Fibroblast of lung (primary cell): ENCODE measurements at regions not wholly inside any gene's neighbourhood (a gene's known extent, or its start where the extent isn't known, plus 50 kb on each side); places are given as distances from the start of the nearest gene placed in this dataset.
A peak's percentile ranks its signal among the peaks of the same experiment; 100 is the strongest.

ENCODE experiments used
- DNase-seq, 2 donors: peaks; one replicate each; pipeline versions ENCODE4 v3.0.0 to v3.0.0-alpha.2; 2010; ENCODE audit warnings: low read depth in 2 of 2
- H2AFZ ChIP-seq: 2 replicates; pipeline ENCODE4 v1.5.1; 2012; ENCODE audit warnings: low read length, control low read depth, inconsistent platforms
- H3K27ac ChIP-seq: 2 replicates; pipeline ENCODE4 v1.5.1; 2011; ENCODE audit warnings: low read length, control low read depth; ENCODE audit not compliant: insufficient read depth
- H3K27me3 ChIP-seq: 2 replicates; pipeline ENCODE4 v1.5.1; 2011; ENCODE audit warnings: mild to moderate bottlenecking, low read length; ENCODE audit not compliant: control insufficient read depth, insufficient read depth
- H3K36me3 ChIP-seq: 2 replicates; pipeline ENCODE4 v1.5.1; 2011; ENCODE audit warnings: low read length; ENCODE audit not compliant: control insufficient read depth, insufficient read depth
- H3K4me1 ChIP-seq: 2 replicates; pipeline ENCODE4 v1.5.1; 2011; ENCODE audit warnings: low read length; ENCODE audit not compliant: control insufficient read depth, insufficient read depth; ENCODE audit errors: extremely low read depth
- H3K4me2 ChIP-seq: 2 replicates; pipeline ENCODE4 v1.5.1; 2011; ENCODE audit warnings: low read length, control low read depth; ENCODE audit not compliant: insufficient read depth; ENCODE audit errors: extremely low read depth
- H3K4me3 ChIP-seq, 4 experiments: fragments of 200-600 bp in 1 of 4; sonication (generic) in 1 of 4; replicated peaks in 1 of 4; 2 replicates each; pipeline ENCODE4 v1.5.1; 2011 to 2016; ENCODE audit warnings: low read length in 4 of 4, low read depth in 3 of 4, mild to moderate bottlenecking in 3 of 4, control low read depth in 2 of 4, inconsistent platforms in 1 of 4, mixed read lengths in 1 of 4; ENCODE audit not compliant: insufficient read depth in 1 of 4; ENCODE audit errors: control extremely low read depth in 1 of 4
- H3K79me2 ChIP-seq: 2 replicates; pipeline ENCODE4 v1.5.1; 2012; ENCODE audit warnings: mild to moderate bottlenecking, low read length, inconsistent platforms; ENCODE audit not compliant: control insufficient read depth, insufficient read depth
- H3K9ac ChIP-seq: 2 replicates; pipeline ENCODE4 v1.5.1; 2011; ENCODE audit warnings: mild to moderate bottlenecking, low read length, control low read depth; ENCODE audit not compliant: insufficient read depth
- H3K9me3 ChIP-seq: 2 replicates; pipeline ENCODE4 v1.5.1; 2012; ENCODE audit warnings: low read depth, low read length; ENCODE audit not compliant: control insufficient read depth, insufficient read depth
- H4K20me1 ChIP-seq: 2 replicates; pipeline ENCODE4 v1.5.1; 2011; ENCODE audit warnings: low read length; ENCODE audit not compliant: control insufficient read depth, insufficient read depth; ENCODE audit errors: extremely low read depth
- EZH2 ChIP-seq: IDR thresholded peaks from 2 replicates; pipeline ENCODE4 v1.5.1; 2012; ENCODE audit warnings: low read length, control low read depth, mild to moderate bottlenecking; ENCODE audit errors: missing control alignments
- TF ChIP-seq, protein P1 (sequence below), 2 donors: IDR thresholded peaks in 1 of 2; conservative IDR thresholded peaks in 1 of 2; 1 replicate in 1 of 2; 2 replicates in 1 of 2; pipeline ENCODE4 v1.5.1; 2011 to 2012; ENCODE audit warnings: low read length in 2 of 2, control low read depth in 1 of 2, inconsistent platforms in 1 of 2, low read depth in 1 of 2, mild to moderate bottlenecking in 1 of 2

DNA sequence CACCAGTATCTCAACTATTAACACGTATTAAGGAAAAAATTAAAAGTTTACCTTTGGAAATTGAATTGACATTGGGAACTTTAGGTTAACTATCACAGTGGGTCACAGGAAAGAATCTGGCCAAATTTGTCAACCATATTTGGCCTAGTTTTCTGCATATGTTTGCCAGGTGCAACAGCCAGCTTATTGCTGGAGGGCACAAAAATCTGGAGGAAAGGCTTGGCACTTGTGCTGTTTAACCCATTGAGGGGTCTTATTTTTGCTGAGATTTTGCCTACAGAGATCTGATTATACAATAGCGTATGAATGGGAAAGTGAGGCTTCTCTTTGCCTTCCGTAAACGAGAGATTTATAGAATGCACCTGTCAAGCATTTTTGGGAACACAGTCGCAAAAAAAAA is 190.4 kb downstream of the PRL start:
- Histone ChIP-seq H3K36me3 (no peaks in the 10 kb centered on the region), H3K9ac (no peak overlapping the region), H3K4me2 (no peak overlapping the region), H3K9me3 (no peaks in the 10 kb centered on the region), H2AFZ (no peak overlapping the region), H3K4me1 (no peaks in the 10 kb centered on the region), H4K20me1 (no peaks in the 10 kb centered on the region), H3K27me3 (no peaks in the 10 kb centered on the region), H3K4me3 (no peak overlapping the region), H3K79me2 (no peaks in the 10 kb centered on the region), H3K27ac (no peak overlapping the region)
- DNase-seq = no peak
- TF ChIP-seq, protein P1, sequence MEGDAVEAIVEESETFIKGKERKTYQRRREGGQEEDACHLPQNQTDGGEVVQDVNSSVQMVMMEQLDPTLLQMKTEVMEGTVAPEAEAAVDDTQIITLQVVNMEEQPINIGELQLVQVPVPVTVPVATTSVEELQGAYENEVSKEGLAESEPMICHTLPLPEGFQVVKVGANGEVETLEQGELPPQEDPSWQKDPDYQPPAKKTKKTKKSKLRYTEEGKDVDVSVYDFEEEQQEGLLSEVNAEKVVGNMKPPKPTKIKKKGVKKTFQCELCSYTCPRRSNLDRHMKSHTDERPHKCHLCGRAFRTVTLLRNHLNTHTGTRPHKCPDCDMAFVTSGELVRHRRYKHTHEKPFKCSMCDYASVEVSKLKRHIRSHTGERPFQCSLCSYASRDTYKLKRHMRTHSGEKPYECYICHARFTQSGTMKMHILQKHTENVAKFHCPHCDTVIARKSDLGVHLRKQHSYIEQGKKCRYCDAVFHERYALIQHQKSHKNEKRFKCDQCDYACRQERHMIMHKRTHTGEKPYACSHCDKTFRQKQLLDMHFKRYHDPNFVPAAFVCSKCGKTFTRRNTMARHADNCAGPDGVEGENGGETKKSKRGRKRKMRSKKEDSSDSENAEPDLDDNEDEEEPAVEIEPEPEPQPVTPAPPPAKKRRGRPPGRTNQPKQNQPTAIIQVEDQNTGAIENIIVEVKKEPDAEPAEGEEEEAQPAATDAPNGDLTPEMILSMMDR (conservative IDR thresholded peaks at IDR 0.05 in 1 of 2, IDR thresholded peaks at IDR 0.05 in 1 of 2; ENCODE audit: low read depth in 1 of 2, low read length in 2 of 2) = no peak
- no peak for TF ChIP-seq EZH2

DNA sequence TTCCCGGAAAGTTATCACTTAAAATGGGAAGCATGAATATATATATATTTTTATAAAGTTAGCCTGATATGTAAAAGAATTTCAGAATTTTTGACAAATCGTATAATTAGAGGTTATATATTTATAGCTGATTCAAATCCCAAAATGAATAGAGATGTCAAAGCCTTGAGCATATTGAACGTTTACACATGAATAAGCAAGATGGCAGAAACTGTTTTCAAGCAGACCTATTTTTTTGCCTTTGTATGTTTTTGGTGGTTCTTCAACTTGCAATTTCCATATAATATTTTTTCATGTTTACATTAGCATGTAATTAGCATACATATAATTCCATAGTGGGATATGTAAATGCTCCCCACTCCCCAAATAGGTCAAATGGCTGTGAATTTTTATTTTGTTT is 189.9 kb downstream of the PRL start:
- Histone ChIP-seq H3K79me2 (no peaks in the 10 kb centered on the region), H3K4me1 (no peaks in the 10 kb centered on the region), H3K27me3 (no peaks in the 10 kb centered on the region), H3K4me2 (no peak overlapping the region), H3K27ac (no peak overlapping the region), H3K4me3 (no peak overlapping the region), H3K9me3 (no peaks in the 10 kb centered on the region), H4K20me1 (no peaks in the 10 kb centered on the region), H3K36me3 (no peaks in the 10 kb centered on the region), H3K9ac (no peak overlapping the region), H2AFZ (no peak overlapping the region)
- no peak for DNase-seq
- no peak for TF ChIP-seq EZH2
- TF ChIP-seq, protein P1 (conservative IDR thresholded peaks at IDR 0.05 in 1 of 2, IDR thresholded peaks at IDR 0.05 in 1 of 2; ENCODE audit: low read depth in 1 of 2, low read length in 2 of 2) = no peak

DNA sequence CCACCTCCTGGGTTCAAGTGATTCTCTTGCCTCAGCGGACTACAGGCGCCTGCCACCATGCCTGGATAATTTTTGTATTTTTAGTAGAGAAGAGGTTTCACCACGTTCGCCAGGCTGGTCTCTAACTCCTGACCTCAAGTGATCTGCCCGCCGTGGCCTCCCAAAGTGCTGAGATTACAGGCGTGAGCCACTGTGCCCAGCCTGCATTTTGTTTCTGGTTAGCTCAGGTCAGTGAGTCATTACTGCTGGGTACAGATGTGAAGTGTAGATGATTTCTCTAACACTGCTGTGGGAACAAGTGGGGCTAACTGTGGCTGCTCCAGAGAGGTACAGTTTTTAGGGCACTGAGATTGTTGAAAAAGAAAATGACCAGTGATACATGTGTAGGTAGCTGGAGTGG is 188.6 kb downstream of the PRL start:
- Histone ChIP-seq H3K4me1 (no peaks in the 10 kb centered on the region), H3K4me3 (no peak overlapping the region), H3K79me2 (no peaks in the 10 kb centered on the region), H4K20me1 (no peaks in the 10 kb centered on the region), H3K9ac (no peak overlapping the region), H3K36me3 (no peaks in the 10 kb centered on the region), H3K9me3 (no peaks in the 10 kb centered on the region), H3K27ac (no peak overlapping the region), H2AFZ (no peak overlapping the region), H3K27me3 (no peaks in the 10 kb centered on the region), H3K4me2 (no peak overlapping the region)
- DNase-seq = peak; percentile 27 to 61
- TF ChIP-seq EZH2 = no peak
- TF ChIP-seq, protein P1 (conservative IDR thresholded peaks at IDR 0.05 in 1 of 2, IDR thresholded peaks at IDR 0.05 in 1 of 2; ENCODE audit: low read depth in 1 of 2, low read length in 2 of 2) = no peak
